Smooth muscle cell (in vitro differentiated cells): ENCODE measurements at regions not wholly inside any gene's neighbourhood (a gene's known extent, or its start where the extent isn't known, plus 50 kb on each side); places are given as distances from the start of the nearest gene placed in this dataset.

Experiments used
- DNase-seq: peaks from one replicate; lab custom pipeline; 2025; ENCODE audit not compliant: unreplicated experiment; lab: John Stamatoyannopoulos, UW
- H2AFZ ChIP-seq: fragments of 200-600 bp; sonication (generic); 2 replicates; pipeline ENCODE4 v1.6.0; 2016; ENCODE audit warnings: antibody characterized with exemption, low read depth, mild to moderate bottlenecking
- H3F3A ChIP-seq: fragments of 200-600 bp; sonication (generic); 2 replicates; pipeline ENCODE4 v1.6.0; 2017; ENCODE audit warnings: antibody characterized with exemption, low read depth
- H3K27ac ChIP-seq: fragments of 200-600 bp; sonication (generic); 2 replicates; pipeline ENCODE4 v1.5.1; 2016; ENCODE audit warnings: low read depth, mild to moderate bottlenecking
- H3K27me3 ChIP-seq: fragments of 200-600 bp; sonication (generic); 2 replicates; pipeline ENCODE4 v1.6.1; 2016; ENCODE audit warnings: low read depth, mild to moderate bottlenecking
- H3K36me3 ChIP-seq: fragments of 200-600 bp; sonication (generic); 2 replicates; pipeline ENCODE4 v1.5.1; 2016; ENCODE audit warnings: low read depth
- H3K4me1 ChIP-seq: fragments of 200-600 bp; sonication (generic); 2 replicates; pipeline ENCODE4 v1.5.1; 2016; ENCODE audit warnings: low read depth
- H3K4me2 ChIP-seq: fragments of 200-600 bp; sonication (generic); 2 replicates; pipeline ENCODE4 v1.6.0; 2016; ENCODE audit warnings: mild to moderate bottlenecking
- H3K4me3 ChIP-seq: fragments of 200-600 bp; sonication (generic); 2 replicates; pipeline ENCODE4 v1.5.1; 2016; ENCODE audit warnings: mild to moderate bottlenecking
- H3K79me2 ChIP-seq: fragments of 200-600 bp; sonication (generic); 2 replicates; pipeline ENCODE4 v1.6.0; 2016; ENCODE audit warnings: low read depth, mild to moderate bottlenecking
- H3K9ac ChIP-seq: fragments of 200-600 bp; sonication (generic); 2 replicates; pipeline ENCODE4 v1.6.0; 2016; ENCODE audit warnings: low read depth
- H3K9me3 ChIP-seq: fragments of 200-600 bp; sonication (generic); replicated peaks from 2 replicates; pipeline ENCODE4 v1.5.1; 2016; ENCODE audit warnings: low read depth
- H4K20me1 ChIP-seq: fragments of 200-600 bp; sonication (generic); 2 replicates; pipeline ENCODE4 v1.6.0; 2016; ENCODE audit warnings: low read depth
- CTCF ChIP-seq: fragments of 200-600 bp; sonication (generic); IDR thresholded peaks from 2 replicates; pipeline ENCODE4 v1.5.1; 2017; ENCODE audit warnings: borderline replicate concordance, mild to moderate bottlenecking, antibody characterized with exemption; ENCODE audit not compliant: insufficient read depth, poor library complexity, severe bottlenecking
- WGBS: methylation state at CpG from one replicate; pipeline ENCODE4 v1.1.7; 2016; ENCODE audit warnings: low lambda C conversion rate; 5-methylcytosine and 5-hydroxymethylcytosine counted together

GRCh38 chr2:81467096-81467495 lies 1162.5 kb upstream of the LRRTM1 start:
- no peak for TF ChIP-seq CTCF
- no peaks in the 10 kb centered on the region for H3K79me2 ChIP-seq
- H3K9me3 ChIP-seq: no peaks in the 10 kb centered on the region
- no peak overlapping the region for H3K9ac ChIP-seq
- H3K4me3 ChIP-seq: no peak overlapping the region
- H3K27ac ChIP-seq: no peak overlapping the region
- H4K20me1 ChIP-seq: no peaks in the 10 kb centered on the region
- no peaks in the 10 kb centered on the region for H3F3A ChIP-seq
- no peaks in the 10 kb centered on the region for H3K36me3 ChIP-seq
- H3K4me1 ChIP-seq: no peaks in the 10 kb centered on the region
- WGBS: 95% methylated on average over 29 of the region's 29 CpGs
- no peak overlapping the region for H2AFZ ChIP-seq
- no peak overlapping the region for H3K4me2 ChIP-seq
- no peaks in the 10 kb centered on the region for H3K27me3 ChIP-seq
- DNase-seq: no peak

GRCh38 chr2:81462420-81462819 lies 1157.9 kb upstream of the LRRTM1 start:
- no peak for TF ChIP-seq CTCF
- no peak overlapping the region for H3K4me2 ChIP-seq

GRCh38 chr2:81445176-81445575 lies 1140.6 kb upstream of the LRRTM1 start:
- Histone ChIP-seq H3K36me3 (no peaks in the 10 kb centered on the region), H3K27ac (no peak overlapping the region), H3K4me3 (no peak overlapping the region), H3K9ac (no peak overlapping the region), H3K79me2 (no peaks in the 10 kb centered on the region), H2AFZ (no peak overlapping the region), H3K4me1 (no peaks in the 10 kb centered on the region), H3K27me3 (no peaks in the 10 kb centered on the region), H3F3A (no peaks in the 10 kb centered on the region), H3K9me3 (no peaks in the 10 kb centered on the region), H3K4me2 (no peak overlapping the region), H4K20me1 (no peaks in the 10 kb centered on the region)
- 38% methylated on average over 1 of the region's 1 CpG for WGBS
- DNase-seq: no peak
- no peak for TF ChIP-seq CTCF

More at GRCh38 chr2:81462420-81462819, 1157.9 kb upstream of the LRRTM1 start:
- Histone ChIP-seq H3K9ac (no peak overlapping the region), H3F3A (no peaks in the 10 kb centered on the region), H3K4me1 (no peaks in the 10 kb centered on the region), H3K79me2 (no peaks in the 10 kb centered on the region), H2AFZ (no peak overlapping the region), H4K20me1 (no peaks in the 10 kb centered on the region), H3K36me3 (no peaks in the 10 kb centered on the region), H3K4me3 (no peak overlapping the region), H3K27me3 (no peaks in the 10 kb centered on the region), H3K27ac (no peak overlapping the region), H3K9me3 (no peaks in the 10 kb centered on the region)
- DNase-seq: no peak
- 93% methylated on average over 2 of the region's 2 CpGs for WGBS

GRCh38 chr2:81437456-81438000 lies 1133.0 kb upstream of the LRRTM1 start:
- H4K20me1 ChIP-seq: no peaks in the 10 kb centered on the region
- no peak overlapping the region for H3K4me2 ChIP-seq
- DNase-seq: no peak
- no peaks in the 10 kb centered on the region for H3K4me1 ChIP-seq
- H3K4me3 ChIP-seq: no peak overlapping the region
- H3K27ac ChIP-seq: no peak overlapping the region
- no peak for TF ChIP-seq CTCF
- H3K9ac ChIP-seq: no peak overlapping the region
- H2AFZ ChIP-seq: no peak overlapping the region
- no peaks in the 10 kb centered on the region for H3K9me3 ChIP-seq
- no peaks in the 10 kb centered on the region for H3K79me2 ChIP-seq
- H3K27me3 ChIP-seq: no peaks in the 10 kb centered on the region
- WGBS: 82% methylated on average over 4 of the region's 4 CpGs
- no peaks in the 10 kb centered on the region for H3F3A ChIP-seq
- H3K36me3 ChIP-seq: no peaks in the 10 kb centered on the region
